Breast epithelium (tissue), 3 donors: ENCODE measurements at regions not wholly inside any gene's neighbourhood (a gene's known extent, or its start where the extent isn't known, plus 50 kb on each side); places are given as distances from the start of the nearest gene placed in this dataset.

Source experiments
- POLR2A ChIP-seq: fragments of 450-650 bp; IDR thresholded peaks from one replicate; pipeline ENCODE4 v1.6.1; 2016; ENCODE audit warnings: antibody characterized with exemption, mild to moderate bottlenecking, moderate library complexity
- POLR2AphosphoS5 ChIP-seq, 3 donors: sonication (generic); formaldehyde crosslinking; IDR thresholded peaks; one replicate each; pipeline ENCODE4 v1.6.1; 2017; ENCODE audit warnings: antibody characterized with exemption in 3 of 3
- TF ChIP-seq, protein P1 (sequence below), 3 donors: fragments of 450-650 bp; IDR thresholded peaks; one replicate each; pipeline ENCODE4 v1.5.1; 2016 to 2017; ENCODE audit warnings: antibody characterized with exemption in 3 of 3, mild to moderate bottlenecking in 3 of 3, moderate library complexity in 3 of 3

DNA sequence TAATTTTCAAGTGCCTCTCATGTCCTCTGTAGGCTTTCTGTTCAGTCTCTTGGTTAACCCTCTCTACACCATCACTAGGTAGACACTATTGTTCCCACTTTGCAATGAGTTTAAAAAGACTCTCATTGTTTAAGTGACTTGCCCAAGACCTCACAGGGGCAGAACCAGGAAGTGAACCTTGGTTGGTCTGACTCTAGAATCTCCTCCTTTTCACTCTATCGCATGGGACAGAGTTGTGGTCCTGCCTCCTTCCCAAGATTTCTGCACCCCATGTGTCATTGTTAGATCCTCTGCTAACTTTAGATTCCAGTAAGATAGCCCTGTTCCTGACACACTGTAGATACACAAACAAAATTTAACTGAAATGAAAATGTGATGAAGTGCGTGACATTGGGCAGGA, 481.7 kb upstream of the USP24 start:
- TF ChIP-seq, protein P1, sequence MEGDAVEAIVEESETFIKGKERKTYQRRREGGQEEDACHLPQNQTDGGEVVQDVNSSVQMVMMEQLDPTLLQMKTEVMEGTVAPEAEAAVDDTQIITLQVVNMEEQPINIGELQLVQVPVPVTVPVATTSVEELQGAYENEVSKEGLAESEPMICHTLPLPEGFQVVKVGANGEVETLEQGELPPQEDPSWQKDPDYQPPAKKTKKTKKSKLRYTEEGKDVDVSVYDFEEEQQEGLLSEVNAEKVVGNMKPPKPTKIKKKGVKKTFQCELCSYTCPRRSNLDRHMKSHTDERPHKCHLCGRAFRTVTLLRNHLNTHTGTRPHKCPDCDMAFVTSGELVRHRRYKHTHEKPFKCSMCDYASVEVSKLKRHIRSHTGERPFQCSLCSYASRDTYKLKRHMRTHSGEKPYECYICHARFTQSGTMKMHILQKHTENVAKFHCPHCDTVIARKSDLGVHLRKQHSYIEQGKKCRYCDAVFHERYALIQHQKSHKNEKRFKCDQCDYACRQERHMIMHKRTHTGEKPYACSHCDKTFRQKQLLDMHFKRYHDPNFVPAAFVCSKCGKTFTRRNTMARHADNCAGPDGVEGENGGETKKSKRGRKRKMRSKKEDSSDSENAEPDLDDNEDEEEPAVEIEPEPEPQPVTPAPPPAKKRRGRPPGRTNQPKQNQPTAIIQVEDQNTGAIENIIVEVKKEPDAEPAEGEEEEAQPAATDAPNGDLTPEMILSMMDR (IDR thresholded peaks at IDR 0.05) = no peak
- TF ChIP-seq POLR2AphosphoS5 (IDR thresholded peaks at IDR 0.05) (no peak), POLR2A (no peak)
